ENCODE measurements at regions not wholly inside any gene's neighbourhood (a gene's known extent, or its start where the extent isn't known, plus 50 kb on each side); places are given as distances from the start of the nearest gene placed in this dataset.

GRCh38 chr13:82002710-82003109 is 1661.8 kb upstream of the SPRY2 start:
- DNase-seq (ENCODE audit: low spot score) (no peak), ATAC-seq (ENCODE audit: low FRiP score) (no peak)
- TF ChIP-seq CTCF (IDR thresholded peaks at IDR 0.05), result no peak

- ATAC-seq (ENCODE audit: low FRiP score) (no peak), DNase-seq (ENCODE audit: low spot score) (no peak)
- TF ChIP-seq CTCF (IDR thresholded peaks at IDR 0.05), result no peak
Measured at GRCh38 chr13:81995316-81995715, 1654.4 kb upstream of the SPRY2 start.

- ATAC-seq (ENCODE audit: low FRiP score) (no peak), DNase-seq (ENCODE audit: low spot score) (no peak)
- no peak for TF ChIP-seq CTCF (IDR thresholded peaks at IDR 0.05)
Measured at GRCh38 chr13:81990652-81991051, 1649.7 kb upstream of the SPRY2 start.

- DNase-seq (ENCODE audit: low spot score) (no peak), ATAC-seq (ENCODE audit: low FRiP score) (no peak)
- no peak for TF ChIP-seq CTCF (IDR thresholded peaks at IDR 0.05)
Measured at GRCh38 chr13:81988567-81988966, 1647.6 kb upstream of the SPRY2 start.

GRCh38 chr13:81987677-81988357 is 1646.9 kb upstream of the SPRY2 start:
- DNase-seq (ENCODE audit: low spot score) (no peak), ATAC-seq (ENCODE audit: low FRiP score) (no peak)
- no peak for TF ChIP-seq CTCF (IDR thresholded peaks at IDR 0.05)

- no peak for TF ChIP-seq CTCF (IDR thresholded peaks at IDR 0.05)
- ATAC-seq (ENCODE audit: low FRiP score) (no peak), DNase-seq (ENCODE audit: low spot score) (no peak)
Measured at GRCh38 chr13:81987159-81987558, 1646.2 kb upstream of the SPRY2 start.

- no peak for ATAC-seq (ENCODE audit: low FRiP score)
- TF ChIP-seq CTCF (IDR thresholded peaks at IDR 0.05), result no peak
Measured at GRCh38 chr13:81986308-81986707, 1645.4 kb upstream of the SPRY2 start.

More at GRCh38 chr13:81986308-81986707, 1645.4 kb upstream of the SPRY2 start:
- no peak for DNase-seq (ENCODE audit: low spot score)

Data from omental fat pad (tissue), 3 donors.